ENCODE measurements at regions not wholly inside any gene's neighbourhood (a gene's known extent, or its start where the extent isn't known, plus 50 kb on each side); places are given as distances from the start of the nearest gene placed in this dataset.

DNA sequence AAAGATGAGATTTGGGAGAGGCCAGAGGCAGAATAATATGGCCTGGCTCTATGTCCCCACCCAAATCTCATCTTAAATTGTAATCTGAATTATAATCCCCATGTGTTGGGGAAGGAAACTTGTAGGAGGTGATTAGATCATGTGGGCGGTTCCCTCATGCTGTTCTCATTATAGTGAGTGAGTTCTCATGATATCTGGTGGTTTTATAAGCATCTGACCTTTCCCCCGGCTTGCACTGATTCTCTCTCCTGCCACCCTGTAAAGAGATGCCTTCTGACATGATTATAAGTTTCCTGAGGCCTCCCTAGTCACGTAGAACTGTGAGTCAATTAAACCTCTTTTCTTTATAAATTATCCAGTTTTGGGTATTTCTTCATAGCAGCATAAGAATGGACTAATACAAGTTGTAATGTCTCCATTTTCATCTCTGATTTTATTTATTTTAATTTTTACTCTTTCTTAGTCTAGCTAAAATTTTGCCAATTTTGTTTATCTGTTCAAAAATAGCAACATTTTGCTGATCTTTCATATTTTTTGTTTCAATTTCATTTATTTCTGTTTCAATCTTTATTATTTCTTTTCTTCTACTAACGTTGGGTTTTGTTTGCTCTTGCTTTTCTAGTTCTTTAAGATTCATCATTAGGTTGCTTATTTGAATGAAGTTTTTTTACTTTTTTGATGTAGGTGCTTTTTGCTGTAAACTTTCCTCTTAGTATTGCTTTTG lies 67.0 kb upstream of the ZRANB2 start (continued):
- no peak for TF ChIP-seq ZNF837 (tag by site-specific recombination; IDR thresholded peaks at IDR 0.05)

DNA sequence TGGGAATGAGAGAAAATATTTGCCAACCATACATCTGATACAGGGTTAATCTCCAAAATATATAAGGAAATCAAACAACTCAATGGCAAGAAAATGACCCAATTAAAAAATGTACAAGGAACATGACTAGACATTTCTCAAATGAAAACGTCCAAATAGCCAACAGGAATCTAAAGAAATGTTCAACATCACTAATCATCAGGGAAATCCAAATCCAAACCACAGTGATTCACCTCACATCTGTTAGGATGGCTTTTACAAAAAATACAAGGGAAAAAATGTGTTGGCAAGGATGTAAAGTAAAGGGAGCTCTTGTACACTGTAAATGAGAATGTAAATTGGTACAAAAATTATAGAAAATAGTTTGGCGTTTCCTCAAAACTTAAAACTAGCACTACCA lies 54.7 kb upstream of the ZRANB2 start:
- POLR2A ChIA-PET, result no interaction called here
- TF ChIP-seq, protein P1, sequence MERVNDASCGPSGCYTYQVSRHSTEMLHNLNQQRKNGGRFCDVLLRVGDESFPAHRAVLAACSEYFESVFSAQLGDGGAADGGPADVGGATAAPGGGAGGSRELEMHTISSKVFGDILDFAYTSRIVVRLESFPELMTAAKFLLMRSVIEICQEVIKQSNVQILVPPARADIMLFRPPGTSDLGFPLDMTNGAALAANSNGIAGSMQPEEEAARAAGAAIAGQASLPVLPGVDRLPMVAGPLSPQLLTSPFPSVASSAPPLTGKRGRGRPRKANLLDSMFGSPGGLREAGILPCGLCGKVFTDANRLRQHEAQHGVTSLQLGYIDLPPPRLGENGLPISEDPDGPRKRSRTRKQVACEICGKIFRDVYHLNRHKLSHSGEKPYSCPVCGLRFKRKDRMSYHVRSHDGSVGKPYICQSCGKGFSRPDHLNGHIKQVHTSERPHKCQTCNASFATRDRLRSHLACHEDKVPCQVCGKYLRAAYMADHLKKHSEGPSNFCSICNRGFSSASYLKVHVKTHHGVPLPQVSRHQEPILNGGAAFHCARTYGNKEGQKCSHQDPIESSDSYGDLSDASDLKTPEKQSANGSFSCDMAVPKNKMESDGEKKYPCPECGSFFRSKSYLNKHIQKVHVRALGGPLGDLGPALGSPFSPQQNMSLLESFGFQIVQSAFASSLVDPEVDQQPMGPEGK (tag by site-specific recombination; IDR thresholded peaks at IDR 0.05), result no peak
- no peak for TF ChIP-seq ZNF157 (tag by site-specific recombination; IDR thresholded peaks at IDR 0.05)
- no peak for TF ChIP-seq ZNF132 (tag by site-specific recombination; IDR thresholded peaks at IDR 0.05; ENCODE audit: borderline replicate concordance)
- CTCF ChIA-PET, result interaction anchor here (0.6 kb wide), 1 partner anchor 1214 kb away, joined by 3 read pairs; no protein-coding TSS in a partner anchor
- Histone ChIP-seq H3K36me3 (ENCODE audit: control insufficient read depth in 2 of 2, insufficient read depth in 1 of 2, low read length in 2 of 2) (no peaks in the 10 kb centered on the region), H3K4me1 (ENCODE audit: control insufficient read depth, insufficient read depth, low read length) (no peaks in the 10 kb centered on the region), H3K27ac (ENCODE audit: extremely low read depth, low read depth, low read length) (no peak overlapping the region), H3K4me3 (ENCODE audit: low read depth, low read length) (no peak overlapping the region), H3K9me3 (ENCODE audit: control insufficient read depth, insufficient read depth, low read depth, low read length) (no peaks in the 10 kb centered on the region)
